K562 (cell line): ENCODE measurements at regions not wholly inside any gene's neighbourhood (a gene's known extent, or its start where the extent isn't known, plus 50 kb on each side); places are given as distances from the start of the nearest gene placed in this dataset.

Experiments used
- ATF3 ChIP-seq, 2 experiments: fragments of 450-650 bp in 1 of 2; sonication (generic) in 1 of 2; formaldehyde crosslinking in 1 of 2; IDR thresholded peaks in 1 of 2; conservative IDR thresholded peaks in 1 of 2; 2 replicates each; pipeline versions ENCODE4 v1.6.1 to v1.8.1; 2016 to 2023; ENCODE audit warnings: mild to moderate bottlenecking in 2 of 2, moderate library complexity in 2 of 2, inconsistent platforms in 1 of 2, missing genetic modification reagents in 1 of 2
- GATA2 ChIP-seq: sonication (generic); formaldehyde crosslinking; IDR thresholded peaks from 2 replicates; pipeline ENCODE4 v1.4.0; 2020; ENCODE audit warnings: mild to moderate bottlenecking, missing genetic modification reagents
- HCFC1 ChIP-seq: IDR thresholded peaks from 2 replicates; pipeline ENCODE4 v1.6.1; 2012; ENCODE audit warnings: low read depth, low read length, improper control_type of control experiment
- HDAC2 ChIP-seq: fragments of 450-650 bp; IDR thresholded peaks from 2 replicates; pipeline ENCODE4 v1.6.1; 2016; ENCODE audit warnings: mild to moderate bottlenecking
- IRF9 ChIP-seq: fragments of 450-650 bp; IDR thresholded peaks from 2 replicates; pipeline ENCODE4 v1.6.1; 2016; ENCODE audit warnings: missing biosample characterization, missing genetic modification characterization
- MAFG ChIP-seq: fragments of 450-650 bp; conservative IDR thresholded peaks from 2 replicates; pipeline ENCODE4 v1.6.1; 2016; ENCODE audit warnings: missing genetic modification characterization, missing compliant biosample characterization
- MXI1 ChIP-seq: IDR thresholded peaks from 2 replicates; pipeline ENCODE4 v1.6.1; 2011; ENCODE audit warnings: low read depth, mild to moderate bottlenecking, improper control_type of control experiment, low read length
- NBN ChIP-seq: fragments of 450-650 bp; IDR thresholded peaks from 2 replicates; pipeline ENCODE4 v1.6.1; 2016; ENCODE audit warnings: low read depth, mild to moderate bottlenecking
- PRDM10 ChIP-seq: fragments of 450-650 bp; IDR thresholded peaks from 2 replicates; pipeline ENCODE4 v1.6.1; 2018; ENCODE audit not compliant: partially characterized antibody
- RB1 ChIP-seq: fragments of 450-650 bp; IDR thresholded peaks from 2 replicates; pipeline ENCODE4 v1.6.1; 2017; ENCODE audit warnings: low read depth, mild to moderate bottlenecking
- RCOR1 ChIP-seq, 2 experiments: IDR thresholded peaks; 2 replicates each; pipeline ENCODE4 v1.6.1; 2012; ENCODE audit warnings: low read depth in 2 of 2, low read length in 2 of 2, borderline replicate concordance in 1 of 2, improper control_type of control experiment in 1 of 2
- RFX5 ChIP-seq: IDR thresholded peaks from 2 replicates; pipeline ENCODE4 v1.6.1; 2011; ENCODE audit warnings: low read depth, mild to moderate bottlenecking, improper control_type of control experiment, low read length
- ZNF24 ChIP-seq: fragments of 450-650 bp; IDR thresholded peaks from 2 replicates; pipeline ENCODE4 v1.6.1; 2016

GRCh38 chr10:130421909-130422308 lies 285.7 kb downstream of the GLRX3 start:
- TF ChIP-seq IRF9 (tag), result no peak
- TF ChIP-seq NBN, result no peak
- no peak for TF ChIP-seq MXI1
- no peak for TF ChIP-seq RCOR1 (IDR thresholded peaks at IDR 0.05; ENCODE audit: borderline replicate concordance in 1 of 2, low read depth in 2 of 2, low read length in 2 of 2)
- no peak for TF ChIP-seq HDAC2
- TF ChIP-seq ATF3 (IDR thresholded peaks at IDR 0.05), result no peak
- no peak for TF ChIP-seq ATF3 (CRISPR knock-in tag; conservative IDR thresholded peaks at IDR 0.05)
- no peak for TF ChIP-seq HCFC1
- TF ChIP-seq ZNF24, result no peak
- no peak for TF ChIP-seq RFX5
- TF ChIP-seq GATA2 (CRISPR knock-in tag), result no peak
- no peak for TF ChIP-seq RB1
- no peak for TF ChIP-seq PRDM10
- TF ChIP-seq MAFG (tag), result no peak
